ENCODE measurements at regions not wholly inside any gene's neighbourhood (a gene's known extent, or its start where the extent isn't known, plus 50 kb on each side); places are given as distances from the start of the nearest gene placed in this dataset.

- Histone ChIP-seq H3K4me3 (no peak overlapping the region), H3K27ac (no peak overlapping the region), H3K9me3 (peaks cover 0 to 6% of the 10 kb centered on the region in 2 donors), H3K4me1 (no peaks in the 10 kb centered on the region), H3K36me3 (no peaks in the 10 kb centered on the region), H3K27me3 (no peaks in the 10 kb centered on the region)
- TF ChIP-seq, protein P1, sequence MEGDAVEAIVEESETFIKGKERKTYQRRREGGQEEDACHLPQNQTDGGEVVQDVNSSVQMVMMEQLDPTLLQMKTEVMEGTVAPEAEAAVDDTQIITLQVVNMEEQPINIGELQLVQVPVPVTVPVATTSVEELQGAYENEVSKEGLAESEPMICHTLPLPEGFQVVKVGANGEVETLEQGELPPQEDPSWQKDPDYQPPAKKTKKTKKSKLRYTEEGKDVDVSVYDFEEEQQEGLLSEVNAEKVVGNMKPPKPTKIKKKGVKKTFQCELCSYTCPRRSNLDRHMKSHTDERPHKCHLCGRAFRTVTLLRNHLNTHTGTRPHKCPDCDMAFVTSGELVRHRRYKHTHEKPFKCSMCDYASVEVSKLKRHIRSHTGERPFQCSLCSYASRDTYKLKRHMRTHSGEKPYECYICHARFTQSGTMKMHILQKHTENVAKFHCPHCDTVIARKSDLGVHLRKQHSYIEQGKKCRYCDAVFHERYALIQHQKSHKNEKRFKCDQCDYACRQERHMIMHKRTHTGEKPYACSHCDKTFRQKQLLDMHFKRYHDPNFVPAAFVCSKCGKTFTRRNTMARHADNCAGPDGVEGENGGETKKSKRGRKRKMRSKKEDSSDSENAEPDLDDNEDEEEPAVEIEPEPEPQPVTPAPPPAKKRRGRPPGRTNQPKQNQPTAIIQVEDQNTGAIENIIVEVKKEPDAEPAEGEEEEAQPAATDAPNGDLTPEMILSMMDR (IDR thresholded peaks at IDR 0.05): no peak
- DNase-seq (ENCODE audit: low spot score): no peak
Observed at GRCh38 chr22:47963660-47964059, 1201.2 kb downstream of the TBC1D22A start.

GRCh38 chr22:47957649-47958048 lies 1195.2 kb downstream of the TBC1D22A start:
- H3K4me3 ChIP-seq: no peak overlapping the region
- TF ChIP-seq, protein P1 (IDR thresholded peaks at IDR 0.05): no peak
- H3K36me3 ChIP-seq: no peaks in the 10 kb centered on the region
- no peaks in the 10 kb centered on the region for H3K27me3 ChIP-seq
- no peak overlapping the region for H3K27ac ChIP-seq
- H3K4me1 ChIP-seq: no peaks in the 10 kb centered on the region
- peaks cover 0 to 30% of the 10 kb centered on the region in 2 donors for H3K9me3 ChIP-seq
- no peak for DNase-seq (ENCODE audit: low spot score)

- H3K4me1 ChIP-seq: no peaks in the 10 kb centered on the region
- no peaks in the 10 kb centered on the region for H3K27me3 ChIP-seq
- TF ChIP-seq, protein P1 (IDR thresholded peaks at IDR 0.05): no peak
- no peaks in the 10 kb centered on the region for H3K36me3 ChIP-seq
- no peak for DNase-seq (ENCODE audit: low spot score)
- H3K4me3 ChIP-seq: no peak overlapping the region
- H3K27ac ChIP-seq: no peak overlapping the region
- peaks cover 0 to 28% of the 10 kb centered on the region in 2 donors for H3K9me3 ChIP-seq
Observed at GRCh38 chr22:47954107-47954506, 1191.7 kb downstream of the TBC1D22A start.

GRCh38 chr22:47944941-47945340 lies 1182.5 kb downstream of the TBC1D22A start:
- no peaks in the 10 kb centered on the region for H3K27me3 ChIP-seq
- H3K27ac ChIP-seq: no peak overlapping the region
- no peak for DNase-seq (ENCODE audit: low spot score)
- TF ChIP-seq, protein P1 (IDR thresholded peaks at IDR 0.05): no peak
- no peaks in the 10 kb centered on the region for H3K36me3 ChIP-seq
- no peaks in the 10 kb centered on the region for H3K4me1 ChIP-seq
- no peak overlapping the region for H3K4me3 ChIP-seq
- H3K9me3 ChIP-seq: no peaks in the 10 kb centered on the region

DNA sequence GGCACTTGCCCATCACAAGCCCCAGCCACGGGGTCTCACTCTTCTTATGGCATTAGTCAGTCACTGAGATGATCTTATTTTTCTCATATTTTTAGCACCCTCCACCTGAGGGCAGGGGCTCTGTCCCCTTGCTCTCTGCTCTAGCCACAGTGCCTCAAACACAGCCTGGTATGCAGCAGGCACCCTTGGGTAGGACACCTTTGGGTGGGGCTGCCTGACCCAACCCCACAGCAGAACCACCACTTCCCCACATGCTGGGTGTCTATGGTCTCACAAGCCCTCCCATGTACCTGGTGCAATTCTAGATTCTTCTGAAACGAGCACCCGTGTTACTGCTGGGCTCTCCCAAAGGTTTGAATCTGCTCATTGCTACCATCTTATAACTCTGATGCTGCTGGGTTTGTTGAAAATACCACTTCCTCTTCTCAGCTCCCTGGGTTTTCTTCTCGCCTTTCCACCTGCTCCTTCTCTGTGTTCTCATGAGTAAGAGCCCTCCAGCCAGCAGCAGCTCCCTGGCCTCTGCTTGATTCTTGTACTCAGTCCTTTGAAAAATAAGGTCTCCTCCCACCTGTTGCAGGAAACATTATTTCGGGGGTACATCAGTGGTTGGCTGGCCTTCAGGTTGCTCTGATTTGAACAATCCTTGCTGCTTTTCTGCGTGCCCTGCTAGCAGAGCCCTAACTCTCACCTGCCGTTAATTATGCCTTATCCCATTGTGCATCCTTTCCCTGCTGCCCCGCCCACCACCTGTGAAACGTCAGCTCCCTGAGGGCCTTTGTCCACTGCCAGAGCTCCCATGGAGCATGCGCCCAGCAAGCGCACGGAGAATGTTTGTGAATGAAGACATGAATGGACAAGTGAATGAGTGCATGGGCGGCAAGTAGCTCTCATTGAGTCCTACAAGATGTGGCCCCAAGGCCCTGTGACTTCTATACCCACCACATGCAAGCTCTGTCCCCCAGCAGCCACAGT lies 1181.6 kb downstream of the TBC1D22A start:
- no peak for DNase-seq (ENCODE audit: low spot score)
- H3K9me3 ChIP-seq: no peaks in the 10 kb centered on the region
- no peak overlapping the region for H3K27ac ChIP-seq
- H3K4me1 ChIP-seq: no peaks in the 10 kb centered on the region
- TF ChIP-seq, protein P1 (IDR thresholded peaks at IDR 0.05): no peak
- H3K27me3 ChIP-seq: no peaks in the 10 kb centered on the region
- no peak overlapping the region for H3K4me3 ChIP-seq
- no peaks in the 10 kb centered on the region for H3K36me3 ChIP-seq

All from right atrium auricular region (tissue), 2 donors.